ENCODE measurements at regions not wholly inside any gene's neighbourhood (a gene's known extent, or its start where the extent isn't known, plus 50 kb on each side); places are given as distances from the start of the nearest gene placed in this dataset.
"Not testable (repeated sequence)": the region's sequence is repeated elsewhere in the genome, so short reads cannot be mapped to it uniquely, and the experiment has no call there.

DNA sequence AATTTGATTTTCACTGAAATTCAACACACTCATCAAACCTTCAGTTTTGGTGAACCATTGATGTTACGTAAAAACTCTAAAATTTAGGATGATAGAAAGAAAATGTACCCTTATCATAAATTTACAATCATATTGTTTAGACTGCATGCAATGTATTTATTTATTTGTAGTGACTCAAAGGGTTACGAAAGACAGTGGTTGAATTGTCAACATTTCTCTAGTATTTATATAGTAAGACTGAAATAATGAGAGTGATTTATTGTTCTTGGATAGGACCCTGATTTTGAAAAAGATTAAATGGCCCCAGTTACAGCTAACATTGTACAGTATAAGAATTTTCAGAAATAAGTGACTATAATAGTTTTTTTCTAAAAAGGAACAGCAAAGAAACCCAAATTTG is 591.5 kb downstream of the RFPL4B start:
- no peak for DNase-seq

GRCh38 chr6:112939563-112939962 is 592.4 kb downstream of the RFPL4B start:
- no peak for DNase-seq

GRCh38 chr6:112941613-112942012 is 594.5 kb downstream of the RFPL4B start:
- DNase-seq = no peak

DNA sequence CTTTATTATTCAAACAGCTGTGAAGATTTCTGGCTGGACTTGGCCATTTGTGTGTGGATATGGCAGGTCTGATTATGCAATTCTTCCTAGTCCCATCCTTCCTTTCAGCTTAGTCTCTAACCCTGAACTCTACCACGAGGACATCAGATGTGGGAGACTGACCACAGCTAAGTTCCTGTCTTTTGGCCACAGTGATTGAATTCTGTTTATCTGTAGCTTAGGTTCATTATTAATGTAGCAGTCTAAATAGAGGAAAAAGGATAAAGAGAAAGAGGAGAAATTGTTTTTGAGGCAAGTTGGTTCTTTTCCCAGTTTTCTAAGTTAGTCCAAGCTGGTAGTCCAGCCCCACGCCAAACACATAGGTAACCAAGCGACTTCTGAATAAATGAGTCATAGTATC is 598.9 kb downstream of the RFPL4B start:
- no peak for DNase-seq

- DNase-seq = no peak
These were observed 600.4 kb downstream of the RFPL4B start for GRCh38 chr6:112947507-112947906.

DNA sequence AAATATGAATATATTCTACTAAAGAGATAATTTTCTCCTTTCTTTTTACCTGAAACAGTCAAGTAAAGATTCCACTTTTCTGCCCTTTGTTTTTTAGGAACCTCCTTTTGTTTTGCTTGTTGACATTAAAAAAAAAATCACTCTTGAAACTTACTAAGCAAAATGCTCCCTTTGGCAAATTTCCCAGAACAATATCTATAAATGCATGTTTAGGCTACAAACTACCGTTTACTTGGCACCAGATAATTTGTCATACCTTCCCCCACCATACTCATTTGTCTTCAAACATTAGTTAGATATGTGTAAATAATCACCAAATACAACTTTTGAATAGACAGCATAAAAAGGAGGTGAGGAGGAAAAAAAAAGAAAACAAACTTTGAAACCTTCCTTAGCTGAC is 604.7 kb downstream of the RFPL4B start:
- peak; percentile 23 for DNase-seq

DNA sequence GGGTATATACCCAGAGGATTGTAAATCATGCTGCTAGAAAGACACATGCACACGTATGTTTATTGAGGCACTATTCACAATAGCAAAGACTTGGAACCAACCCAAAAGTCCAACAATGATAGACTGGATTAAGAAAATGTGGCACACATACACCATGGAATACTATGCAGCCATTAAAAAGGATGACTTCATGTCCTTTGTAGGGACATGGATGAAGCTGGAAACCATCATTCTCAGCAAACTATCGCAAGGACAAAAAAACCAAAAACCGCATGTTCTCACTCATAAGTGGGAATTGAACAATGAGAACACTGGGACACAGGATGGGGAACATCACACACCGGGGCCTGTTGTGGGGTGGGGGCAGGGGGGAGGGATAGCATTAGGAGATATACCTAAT is 608.6 kb downstream of the RFPL4B start:
- DNase-seq = not testable (repeated sequence)

GRCh38 chr6:112956696-112957535 is 609.8 kb downstream of the RFPL4B start:
- DNase-seq = peak; percentile 15

GRCh38 chr6:112957536-112957916 is 610.4 kb downstream of the RFPL4B start:
- no peak for DNase-seq

DNA sequence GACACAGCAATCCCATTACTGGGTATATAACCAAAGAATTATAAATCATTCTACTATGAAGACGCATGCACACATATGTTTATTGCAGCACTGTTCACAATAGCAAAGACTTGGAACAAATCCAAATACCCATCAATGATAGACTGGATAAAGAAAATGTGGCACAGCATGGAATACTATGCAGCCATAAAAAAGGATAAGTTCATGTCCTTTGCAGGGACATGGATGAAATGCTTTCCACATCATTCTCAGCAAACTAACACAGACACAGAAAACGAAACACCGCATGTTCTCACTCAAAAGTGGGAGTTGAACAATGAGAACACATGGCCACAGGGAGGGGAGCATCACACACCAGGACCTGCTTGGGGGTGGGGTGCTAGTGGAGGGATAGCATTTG is 613.0 kb downstream of the RFPL4B start:
- not testable (repeated sequence) for DNase-seq

DNA sequence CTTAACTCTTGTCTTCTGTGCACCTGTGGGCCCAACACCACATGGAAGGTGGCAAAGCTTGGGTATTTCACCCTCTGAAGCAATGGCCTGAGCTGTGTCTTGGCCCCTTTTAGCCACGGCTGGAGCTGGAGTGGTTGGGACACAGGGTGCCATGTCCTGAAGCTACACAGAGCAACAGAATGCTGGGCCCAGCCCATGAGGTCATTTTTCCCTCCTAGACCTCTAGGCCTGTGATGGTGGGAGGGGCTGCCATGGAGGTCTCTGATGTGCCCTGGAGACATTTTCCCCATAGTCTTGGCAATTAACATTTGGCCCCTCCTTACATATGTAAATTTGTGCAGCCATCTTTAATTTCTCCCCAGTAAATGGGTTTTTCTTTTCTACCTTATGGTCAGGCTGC is 620.8 kb downstream of the RFPL4B start:
- no peak for DNase-seq

- DNase-seq = no peak
These were observed 624.5 kb downstream of the RFPL4B start for GRCh38 chr6:112971651-112972050.

GRCh38 chr6:112974931-112975330 is 627.8 kb downstream of the RFPL4B start:
- DNase-seq = not testable (repeated sequence)

DNA sequence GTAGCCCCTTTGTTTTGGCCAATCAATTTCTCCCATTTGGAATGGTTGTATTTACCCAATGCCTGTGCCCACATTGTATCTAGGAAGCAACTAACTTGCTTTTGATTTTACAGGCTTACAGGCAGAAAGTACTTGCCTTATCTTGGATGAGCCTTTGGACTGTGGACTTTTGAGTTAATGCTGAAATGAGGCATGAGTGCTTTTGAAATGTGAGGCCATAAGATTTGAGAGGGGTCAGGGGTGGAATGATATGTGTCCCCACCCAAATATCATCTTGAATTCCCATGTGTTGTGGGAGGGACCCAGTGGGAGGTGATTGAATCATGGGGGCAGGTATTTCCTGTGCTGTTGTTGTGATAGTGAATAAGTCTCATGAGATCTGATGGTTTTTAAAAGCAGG is 629.4 kb downstream of the RFPL4B start:
- DNase-seq = not testable (repeated sequence)

DNA sequence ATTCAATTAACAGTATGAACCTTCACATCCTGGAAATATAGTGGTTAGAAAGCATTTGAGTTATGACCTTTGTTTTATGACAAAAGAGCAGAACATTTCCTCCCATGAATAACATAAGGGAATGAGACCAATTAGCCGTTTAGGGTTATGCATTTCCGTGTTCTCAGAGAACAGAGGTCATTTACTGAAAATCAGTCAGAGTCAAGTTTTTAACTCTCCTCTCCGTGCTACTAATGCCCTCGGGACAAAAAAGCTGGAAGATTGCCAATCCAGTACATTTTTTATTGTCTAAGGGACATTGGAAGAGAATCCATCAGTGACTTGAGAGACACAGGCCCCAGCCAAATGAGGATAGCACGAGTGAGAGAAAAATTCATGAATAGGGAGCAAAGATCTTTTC is 632.7 kb downstream of the RFPL4B start:
- no peak for DNase-seq

- no peak for DNase-seq
These were observed 633.5 kb downstream of the RFPL4B start for GRCh38 chr6:112980676-112981075.

DNA sequence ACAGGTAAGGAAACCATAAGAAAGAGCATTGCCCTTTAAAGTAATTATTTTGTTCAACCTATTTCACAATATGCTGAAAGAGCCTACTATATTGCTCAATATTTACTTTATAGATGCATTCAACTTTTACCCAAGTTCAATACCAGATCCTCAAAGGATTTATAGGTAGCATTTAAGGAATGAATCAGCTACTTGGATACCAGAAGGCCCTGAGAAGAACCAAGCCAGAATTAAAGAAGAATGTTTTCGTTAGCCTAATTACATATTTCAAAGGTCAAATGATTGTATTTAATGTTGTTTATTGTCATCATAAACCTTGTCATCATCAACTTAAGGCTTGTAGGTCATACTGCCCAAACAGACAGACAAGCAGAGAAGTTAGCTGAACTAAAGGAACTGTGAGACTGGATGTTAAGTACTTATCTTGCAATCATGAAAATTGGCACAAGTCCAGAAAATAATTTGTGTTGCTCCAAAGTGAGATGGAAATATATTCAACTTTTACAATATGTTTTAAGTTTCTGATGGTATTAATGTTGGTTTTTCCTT is 636.7 kb downstream of the RFPL4B start:
- DNase-seq = no peak

GRCh38 chr6:112984899-112985298 is 637.8 kb downstream of the RFPL4B start:
- DNase-seq = no peak

DNA sequence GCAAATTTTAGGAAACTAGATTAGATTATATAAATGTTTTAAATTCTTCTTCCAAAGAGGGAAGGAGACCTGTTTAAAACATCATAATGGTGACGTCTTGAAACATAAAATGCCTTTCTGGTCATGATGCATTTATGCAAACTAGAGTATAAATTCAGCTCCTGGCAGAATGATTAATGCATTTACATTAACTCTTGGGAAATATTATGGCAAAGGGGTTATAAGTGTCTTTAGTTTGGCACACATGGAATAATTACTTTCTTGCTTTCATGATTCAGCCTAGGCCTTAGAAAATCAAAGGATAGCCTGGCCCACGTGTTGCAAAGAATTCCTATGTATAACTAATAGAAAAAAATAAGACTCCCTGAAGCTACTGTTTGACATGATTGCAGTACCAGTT is 639.2 kb downstream of the RFPL4B start:
- DNase-seq = no peak

DNA sequence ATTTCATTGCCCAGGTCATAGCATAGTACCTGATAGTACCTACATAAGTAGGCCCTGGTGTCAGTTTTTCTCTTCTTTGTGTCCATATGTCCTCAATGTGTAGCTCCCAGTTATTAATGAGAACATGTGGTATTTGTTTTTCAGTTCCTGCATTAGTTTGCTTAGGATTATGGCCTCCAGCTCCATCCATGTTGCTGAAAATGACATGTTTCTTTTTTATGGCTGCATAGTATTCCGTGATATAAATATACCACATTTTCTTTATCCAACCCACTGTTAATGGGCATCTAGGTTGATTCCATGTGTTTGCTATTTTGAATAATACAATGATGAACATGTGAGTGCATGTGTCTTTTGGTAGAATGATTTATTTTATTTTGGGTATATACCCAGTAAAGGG is 641.6 kb downstream of the RFPL4B start:
- no peak for DNase-seq

GRCh38 chr6:112990971-112991370 is 643.8 kb downstream of the RFPL4B start:
- no peak for DNase-seq

GRCh38 chr6:112991912-112992311 is 644.8 kb downstream of the RFPL4B start:
- DNase-seq = no peak

DNA sequence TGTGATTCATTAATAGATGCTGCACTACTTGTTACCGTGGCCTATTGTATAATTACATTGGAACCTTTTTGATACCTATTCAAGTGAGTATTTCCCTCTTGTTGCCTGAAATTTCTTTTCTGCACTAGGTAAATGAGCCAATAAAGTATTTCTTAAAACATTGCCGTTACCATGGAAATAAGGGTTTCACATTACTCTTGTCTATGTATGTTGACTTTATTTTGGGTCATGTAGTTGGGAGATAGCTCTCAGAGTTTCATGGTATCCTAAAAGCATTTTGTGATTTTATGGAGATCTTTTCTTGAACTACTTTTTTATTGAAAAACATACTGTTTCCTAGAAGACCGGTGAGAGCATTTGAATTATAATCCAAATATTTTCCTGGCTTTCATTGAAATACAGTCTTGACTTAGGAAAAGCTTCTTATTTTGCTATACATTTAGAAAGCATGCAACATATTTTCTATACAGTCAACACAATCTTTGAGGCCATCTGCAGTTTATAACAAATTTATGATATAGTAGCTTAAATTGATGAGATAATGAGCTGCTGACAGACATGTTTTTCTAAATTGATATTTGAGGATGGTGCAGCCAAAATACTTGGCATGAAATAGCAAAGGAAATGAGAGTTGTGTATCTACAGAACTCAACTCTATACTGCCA is 650.4 kb downstream of the RFPL4B start:
- no peak for DNase-seq

GRCh38 chr6:113004054-113004453 is 656.9 kb downstream of the RFPL4B start:
- no peak for DNase-seq

All from NCI-H2171 treated with DMSO at 0.1 percent for 48 hours (cell line).